T-cell (primary cell): ENCODE measurements at regions not wholly inside any gene's neighbourhood (a gene's known extent, or its start where the extent isn't known, plus 50 kb on each side); places are given as distances from the start of the nearest gene placed in this dataset.

Experiments
- ATAC-seq, 4 experiments: fragments of 200-7000 bp in 3 of 4; fragments of 150-1000 bp in 1 of 4; cut with Tn5 transposase; replicated peaks in 1 of 4; 1 replicate in 3 of 4; 2 replicates in 1 of 4; pipeline ENCODE4 v1.10.0; 2021; ENCODE audit warnings: moderate library complexity in 3 of 4, mild to moderate bottlenecking in 2 of 4, moderate number of reproducible peaks in 1 of 4
- CTCF ChIA-PET, 2 donors: fragments of 300-600 bp; sonication (Branson Sonifier 250); formaldehyde crosslinking; loops; one replicate each; lab custom pipeline; 2022; ENCODE audit warnings: antibody characterized with exemption in 2 of 2; lab: Charles Lee
- POLR2A ChIA-PET, 2 donors: fragments of 300-600 bp; sonication (Branson Sonifier 250); formaldehyde crosslinking; loops; one replicate each; lab custom pipeline; 2022; ENCODE audit warnings: antibody characterized with exemption in 2 of 2; lab: Charles Lee
- DNase-seq, 35 experiments: peaks; one replicate each; pipeline versions ENCODE4 v3.0.0 to v3.0.0-alpha.2; 2013 to 2023
- H3K27ac ChIP-seq: one replicate; pipeline ENCODE4 v1.5.1; 2013; ENCODE audit warnings: low read length
- H3K27me3 ChIP-seq, 2 experiments: replicated peaks in 1 of 2; 1 replicate in 1 of 2; 2 replicates in 1 of 2; pipeline versions ENCODE4 v1.6.1 to v1.7.0; 2013; ENCODE audit warnings: low read length in 1 of 2, mixed read lengths in 1 of 2; ENCODE audit not compliant: control insufficient read depth in 2 of 2, insufficient read depth in 2 of 2; ENCODE audit errors: extremely low read depth in 1 of 2
- H3K36me3 ChIP-seq, 2 donors: 1 replicate in 1 of 2; 2 replicates in 1 of 2; pipeline versions ENCODE4 v1.6.1 to v1.7.0; 2013; ENCODE audit warnings: low read length in 1 of 2; ENCODE audit not compliant: control insufficient read depth in 2 of 2, insufficient read depth in 1 of 2; ENCODE audit errors: extremely low read depth in 1 of 2
- H3K4me1 ChIP-seq, 2 experiments: 1 replicate in 1 of 2; 2 replicates in 1 of 2; pipeline versions ENCODE4 v1.6.1 to v1.7.0; 2013; ENCODE audit warnings: low read length in 2 of 2, mixed read lengths in 1 of 2; ENCODE audit not compliant: insufficient read depth in 2 of 2, control insufficient read depth in 1 of 2; ENCODE audit errors: extremely low read depth in 1 of 2
- H3K4me3 ChIP-seq, 2 donors: 1 replicate in 1 of 2; 2 replicates in 1 of 2; pipeline versions ENCODE4 v1.5.1 to v1.7.0; 2013; ENCODE audit warnings: mild to moderate bottlenecking in 2 of 2, low read length in 1 of 2, moderate library complexity in 1 of 2; ENCODE audit not compliant: control insufficient read depth in 1 of 2; ENCODE audit errors: extremely low read depth in 1 of 2
- H3K9me3 ChIP-seq: 2 replicates; pipeline ENCODE4 v1.7.0; 2013
- H3K27ac Mint-ChIP-seq, 2 donors: one replicate each; pipeline ENCODE4 v1.8.0; 2020 to 2021; ENCODE audit warnings: mild to moderate bottlenecking in 2 of 2, mixed read lengths in 2 of 2
- H3K27me3 Mint-ChIP-seq, 2 donors: one replicate each; pipeline ENCODE4 v1.8.0; 2021 to 2022; ENCODE audit warnings: mixed read lengths in 2 of 2
- H3K36me3 Mint-ChIP-seq: one replicate; pipeline ENCODE4 v1.8.0; 2021; ENCODE audit warnings: mixed read lengths
- H3K4me1 Mint-ChIP-seq, 3 donors: one replicate each; pipeline ENCODE4 v1.8.0; 2020 to 2022; ENCODE audit warnings: mixed read lengths in 3 of 3, mild to moderate bottlenecking in 1 of 3
- H3K4me3 Mint-ChIP-seq, 3 donors: one replicate each; pipeline ENCODE4 v1.8.0; 2020 to 2022; ENCODE audit warnings: mild to moderate bottlenecking in 3 of 3, mixed read lengths in 3 of 3, moderate library complexity in 3 of 3
- H3K9me3 Mint-ChIP-seq, 3 donors: one replicate each; pipeline ENCODE4 v1.8.0; 2020 to 2022; ENCODE audit warnings: mixed read lengths in 3 of 3
- WGBS: methylation state at CpG from one replicate; pipeline ENCODE4 v1.1.5; 2013; ENCODE audit warnings: missing lambda C conversion rate; ENCODE audit not compliant: insufficient coverage; 5-methylcytosine and 5-hydroxymethylcytosine counted together

DNA sequence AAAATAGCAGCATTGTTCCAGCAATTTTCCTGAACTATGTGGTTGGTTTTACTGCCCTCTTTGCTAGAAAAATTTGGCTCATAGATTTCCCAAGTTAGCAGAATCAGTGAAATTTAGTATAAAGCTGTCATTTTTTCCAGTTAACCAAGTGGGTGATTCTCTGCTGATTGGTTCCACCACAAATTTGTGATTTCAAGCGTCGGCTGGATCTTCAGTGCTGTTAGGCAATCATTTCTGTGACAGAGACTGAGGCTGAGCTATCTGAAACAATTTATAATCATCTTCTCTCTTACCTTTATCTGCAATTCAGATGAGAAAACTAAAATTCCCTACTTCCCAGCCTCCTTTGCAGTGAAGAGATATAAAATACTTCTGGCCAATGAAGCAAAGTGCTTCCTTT lies 68.6 kb upstream of the OTUD4 start:
- Mint-ChIP-seq H3K27me3 (peaks cover 18 to 20% of the 10 kb centered on the region in 2 donors), H3K4me1 (no peaks in the 10 kb centered on the region), H3K27ac (no peak overlapping the region), H3K9me3 (no peaks in the 10 kb centered on the region), H3K4me3 (no peak overlapping the region), H3K36me3 (no peaks in the 10 kb centered on the region)
- ChIA-PET POLR2A (no interaction called here), CTCF (no interaction called here)
- Histone ChIP-seq H3K9me3 (no peaks in the 10 kb centered on the region), H3K27me3 (peaks cover 0 to 2% of the 10 kb centered on the region in 2 experiments), H3K4me3 (no peak overlapping the region), H3K27ac (no peak overlapping the region), H3K36me3 (no peaks in the 10 kb centered on the region), H3K4me1 (no peaks in the 10 kb centered on the region)
- DNase-seq (no peak), ATAC-seq (no peak)
- 50% methylated on average over 2 of the region's 2 CpGs for WGBS

DNA sequence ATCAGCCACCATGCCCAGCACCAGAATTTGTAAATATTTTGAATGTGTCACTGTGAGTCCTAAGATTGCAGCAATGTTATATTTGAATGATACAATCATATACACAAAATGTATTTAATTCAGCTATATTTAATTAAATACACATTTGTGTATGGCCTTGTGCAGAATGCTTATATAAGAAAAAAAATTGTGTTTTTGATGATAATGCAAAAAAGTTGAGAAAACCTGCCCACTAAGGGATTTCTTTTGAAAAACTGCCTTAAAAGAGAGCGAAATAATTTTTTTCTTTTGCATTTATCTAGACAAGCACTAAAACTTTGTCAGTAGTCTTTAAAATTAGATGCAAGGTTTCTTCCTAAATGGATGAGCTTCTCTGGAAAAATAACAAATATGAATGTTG lies 68.1 kb upstream of the OTUD4 start:
- Histone ChIP-seq H3K27ac (no peak overlapping the region), H3K27me3 (peaks cover 0 to 6% of the 10 kb centered on the region in 2 experiments), H3K4me1 (no peaks in the 10 kb centered on the region), H3K9me3 (no peaks in the 10 kb centered on the region), H3K36me3 (no peaks in the 10 kb centered on the region), H3K4me3 (no peak overlapping the region)
- ChIA-PET CTCF (no interaction called here), POLR2A (no interaction called here)
- Mint-ChIP-seq H3K4me1 (no peaks in the 10 kb centered on the region), H3K9me3 (no peaks in the 10 kb centered on the region), H3K27ac (no peak overlapping the region), H3K27me3 (peaks cover 18 to 20% of the 10 kb centered on the region in 2 donors), H3K36me3 (no peaks in the 10 kb centered on the region), H3K4me3 (no peak overlapping the region)
- WGBS: no CpG with 5 or more reads among the region's 1 CpG
- DNase-seq (no peak), ATAC-seq (no peak)

- no peaks in the 10 kb centered on the region for H3K36me3 Mint-ChIP-seq
Observed at GRCh38 chr4:145234091-145234706, 53.8 kb upstream of the OTUD4 start.

DNA sequence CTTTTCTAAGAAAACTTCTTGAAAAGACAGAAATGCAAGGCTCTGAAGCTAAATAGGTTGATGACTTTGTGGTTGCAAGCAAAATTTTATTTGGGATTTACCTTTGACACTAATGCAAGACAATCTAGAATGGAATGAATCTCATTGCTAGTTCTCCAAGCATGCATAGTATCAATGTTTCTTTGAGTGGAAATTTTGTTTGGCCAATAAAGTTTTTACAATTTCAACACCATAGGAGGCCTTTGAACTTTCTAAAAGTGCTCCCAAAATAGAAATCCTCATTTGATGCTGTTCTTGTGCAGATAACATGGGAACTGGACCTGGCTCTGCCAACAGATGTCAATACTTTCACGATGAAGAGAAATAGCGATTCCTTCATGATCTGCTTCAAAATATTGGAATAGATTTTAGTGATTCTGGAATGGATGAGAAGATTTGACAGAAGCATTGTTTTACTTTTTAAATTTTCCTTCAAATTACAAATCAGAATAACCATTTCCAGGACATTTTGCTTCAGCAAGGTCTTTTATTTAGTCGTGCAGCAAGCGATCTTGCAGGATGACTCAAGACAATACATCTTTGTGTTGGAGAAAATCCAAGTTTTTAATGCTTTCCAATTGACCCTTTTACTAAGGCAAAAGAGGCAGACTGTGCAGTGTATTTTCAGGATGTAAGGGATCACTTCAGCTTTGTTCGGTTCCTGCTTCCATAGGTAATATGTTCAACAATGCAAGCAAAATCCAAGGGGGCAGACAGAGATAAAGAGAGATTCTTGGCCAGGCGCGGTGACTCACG lies 51.7 kb upstream of the OTUD4 start:
- CTCF ChIA-PET: interaction anchor here (0.7 to 1.1 kb wide), 2 partner anchors 378 to 385 kb away, joined by 4 to 6 read pairs; no protein-coding TSS in a partner anchor
- H3K4me1 Mint-ChIP-seq: no peaks in the 10 kb centered on the region
- 100% methylated on average over 1 of the region's 8 CpGs for WGBS

More at GRCh38 chr4:145234091-145234706, 53.8 kb upstream of the OTUD4 start:
- ChIA-PET POLR2A (no interaction called here), CTCF (interaction anchor here (0.5 to 1.9 kb wide), 20 partner anchors 10 to 635 kb away, joined by 3 to 28 read pairs (median 3); partner anchors contain the start of gene MMAA (in 1 of the 2))
- no peak overlapping the region for H3K4me3 Mint-ChIP-seq
- peak; percentile 70 to 90 (median 80) for ATAC-seq
- Histone ChIP-seq H3K4me1 (no peaks in the 10 kb centered on the region), H3K4me3 (no peak overlapping the region), H3K27me3 (peaks cover 0 to 2% of the 10 kb centered on the region in 2 experiments), H3K36me3 (no peaks in the 10 kb centered on the region), H3K9me3 (no peaks in the 10 kb centered on the region), H3K27ac (no peak overlapping the region)
- no peaks in the 10 kb centered on the region for H3K9me3 Mint-ChIP-seq
- H3K27me3 Mint-ChIP-seq: peaks cover 0 to 2% of the 10 kb centered on the region in 2 donors
- peak in 32 of 35 experiments; percentile 10 to 74 (median 38) for DNase-seq
- H3K4me1 Mint-ChIP-seq: no peaks in the 10 kb centered on the region
- no peak overlapping the region for H3K27ac Mint-ChIP-seq
- no CpG with 5 or more reads among the region's 1 CpG for WGBS

GRCh38 chr4:145230726-145231125 lies 50.3 kb upstream of the OTUD4 start:
- 80% methylated on average over 1 of the region's 2 CpGs for WGBS
- Mint-ChIP-seq H3K27ac (no peak overlapping the region), H3K36me3 (peaks cover 4% of the 10 kb centered on the region), H3K9me3 (no peaks in the 10 kb centered on the region), H3K27me3 (peaks cover 0 to 6% of the 10 kb centered on the region in 2 donors), H3K4me1 (no peaks in the 10 kb centered on the region), H3K4me3 (no peak overlapping the region)
- ChIA-PET POLR2A (no interaction called here), CTCF (interaction anchor here in 1 of 2 donors (1.1 kb wide), 1 partner anchor 386 kb away, joined by 6 read pairs; no protein-coding TSS in a partner anchor)
- no peak overlapping the region for H3K4me3 ChIP-seq
- ATAC-seq (no peak), DNase-seq (no peak)
- no peaks in the 10 kb centered on the region for H3K36me3 ChIP-seq
- peaks cover 0 to 2% of the 10 kb centered on the region in 2 experiments for H3K27me3 ChIP-seq
- H3K27ac ChIP-seq: no peak overlapping the region
- no peaks in the 10 kb centered on the region for H3K9me3 ChIP-seq
- no peaks in the 10 kb centered on the region for H3K4me1 ChIP-seq

More for the DNA sequence above, 51.7 kb upstream of the OTUD4 start:
- Histone ChIP-seq H3K4me3 (no peak overlapping the region), H3K27ac (no peak overlapping the region), H3K27me3 (peaks cover 0 to 2% of the 10 kb centered on the region in 2 experiments), H3K4me1 (no peaks in the 10 kb centered on the region), H3K36me3 (no peaks in the 10 kb centered on the region), H3K9me3 (no peaks in the 10 kb centered on the region)
- H3K27me3 Mint-ChIP-seq: peaks cover 0 to 6% of the 10 kb centered on the region in 2 donors
- no peak overlapping the region for H3K27ac Mint-ChIP-seq
- H3K9me3 Mint-ChIP-seq: no peaks in the 10 kb centered on the region
- peaks cover 4% of the 10 kb centered on the region for H3K36me3 Mint-ChIP-seq
- no peak for ATAC-seq
- H3K4me3 Mint-ChIP-seq: no peak overlapping the region
- no peak for DNase-seq
- POLR2A ChIA-PET: no interaction called here
